ENCODE measurements at regions not wholly inside any gene's neighbourhood (a gene's known extent, or its start where the extent isn't known, plus 50 kb on each side); places are given as distances from the start of the nearest gene placed in this dataset.
"Not testable (repeated sequence)": the region's sequence is repeated elsewhere in the genome, so short reads cannot be mapped to it uniquely, and the experiment has no call there.

GRCh38 chr19:34573226-34573864, 91.8 kb downstream of the WTIP start:
- H3K9me3 ChIP-seq, result peaks cover 21% of the 10 kb centered on the region
- peaks cover 27% of the 10 kb centered on the region for H3K9me3 Mint-ChIP-seq (ENCODE audit: unreplicated experiment)
- H3K4me1 Mint-ChIP-seq (ENCODE audit: low read depth, unreplicated experiment), result no peaks in the 10 kb centered on the region
- no peaks in the 10 kb centered on the region for H3K36me3 ChIP-seq (ENCODE audit: control insufficient read depth, insufficient read depth, low read length)
- no peak overlapping the region for H3K27ac Mint-ChIP-seq (ENCODE audit: unreplicated experiment)
- intact Hi-C loops (cut with micrococcal nuclease; ENCODE audit: unreplicated experiment), result no loop called here
- no peaks in the 10 kb centered on the region for H3K36me3 Mint-ChIP-seq (ENCODE audit: insufficient read depth, unreplicated experiment)
- no peaks in the 10 kb centered on the region for H3K27me3 Mint-ChIP-seq (ENCODE audit: insufficient read depth, unreplicated experiment)
- no peak overlapping the region for H3K4me3 Mint-ChIP-seq (ENCODE audit: unreplicated experiment)
- BruUV-seq (replicated peaks), result no TSS peak
- no peak overlapping the region for H3K4me3 ChIP-seq (ENCODE audit: low read depth, low read length)
- H3K27me3 ChIP-seq (replicated peaks; ENCODE audit: control insufficient read depth, insufficient read depth, low read length), result no peaks in the 10 kb centered on the region
- ChIA-PET POLR2A (no interaction called here), CTCF (no interaction called here)
- DNase-seq, result no peak
- TF ChIP-seq CTCF (IDR thresholded peaks at IDR 0.05; ENCODE audit: insufficient read depth in 1 of 2, low read depth in 1 of 2, low read length in 1 of 2, severe bottlenecking in 1 of 2, unreplicated experiment in 1 of 2), result no peak
- H3K4me1 ChIP-seq, result no peaks in the 10 kb centered on the region

GRCh38 chr19:34570140-34570539, 88.6 kb downstream of the WTIP start:
- peaks cover 21% of the 10 kb centered on the region for H3K9me3 ChIP-seq
- H3K4me1 ChIP-seq; intact Hi-C loops (cut with micrococcal nuclease; ENCODE audit: unreplicated experiment); H3K27me3 Mint-ChIP-seq (ENCODE audit: insufficient read depth, unreplicated experiment); H3K27me3 ChIP-seq (replicated peaks; ENCODE audit: control insufficient read depth, insufficient read depth, low read length); H3K27ac Mint-ChIP-seq (ENCODE audit: unreplicated experiment); BruUV-seq (replicated peaks); DNase-seq; H3K36me3 Mint-ChIP-seq (ENCODE audit: insufficient read depth, unreplicated experiment); H3K4me1 Mint-ChIP-seq (ENCODE audit: low read depth, unreplicated experiment); CTCF ChIA-PET; POLR2A ChIA-PET; H3K4me3 ChIP-seq (ENCODE audit: low read depth, low read length); H3K36me3 ChIP-seq (ENCODE audit: control insufficient read depth, insufficient read depth, low read length); H3K4me3 Mint-ChIP-seq (ENCODE audit: unreplicated experiment): not testable (repeated sequence)
- H3K9me3 Mint-ChIP-seq (ENCODE audit: unreplicated experiment), result peaks cover 44% of the 10 kb centered on the region

GRCh38 chr19:34562344-34562743, 80.8 kb downstream of the WTIP start:
- DNase-seq; BruUV-seq (replicated peaks); H3K4me1 ChIP-seq; intact Hi-C loops (cut with micrococcal nuclease; ENCODE audit: unreplicated experiment); H3K4me3 ChIP-seq (ENCODE audit: low read depth, low read length); H3K4me3 Mint-ChIP-seq (ENCODE audit: unreplicated experiment); H3K4me1 Mint-ChIP-seq (ENCODE audit: low read depth, unreplicated experiment); H3K27ac Mint-ChIP-seq (ENCODE audit: unreplicated experiment); CTCF ChIA-PET; H3K27me3 ChIP-seq (replicated peaks; ENCODE audit: control insufficient read depth, insufficient read depth, low read length); H3K36me3 Mint-ChIP-seq (ENCODE audit: insufficient read depth, unreplicated experiment); H3K9me3 ChIP-seq; POLR2A ChIA-PET; H3K36me3 ChIP-seq (ENCODE audit: control insufficient read depth, insufficient read depth, low read length): not testable (repeated sequence)
- Mint-ChIP-seq H3K27me3 (ENCODE audit: insufficient read depth, unreplicated experiment) (peaks cover 21% of the 10 kb centered on the region), H3K9me3 (ENCODE audit: unreplicated experiment) (peaks cover 19% of the 10 kb centered on the region)

All from Caco-2 (cell line).